Tibial artery (tissue), 4 donors: ENCODE measurements at regions not wholly inside any gene's neighbourhood (a gene's known extent, or its start where the extent isn't known, plus 50 kb on each side); places are given as distances from the start of the nearest gene placed in this dataset.
A peak's percentile ranks its signal among the peaks of the same experiment; 100 is the strongest.

ENCODE experiments used
- DNase-seq, 2 donors: peaks; one replicate each; pipeline ENCODE4 v3.0.0-alpha.2; 2019
- H3K27ac ChIP-seq, 2 donors: fragments of 200-600 bp; sonication (generic) in 1 of 2; 1 replicate in 1 of 2; 2 replicates in 1 of 2; pipeline ENCODE4 v1.5.1; 2018 to 2019; ENCODE audit warnings: mild to moderate bottlenecking in 1 of 2
- H3K27me3 ChIP-seq, 2 donors: fragments of 200-600 bp; sonication (generic) in 1 of 2; one replicate each; pipeline versions ENCODE4 v1.5.1 to v1.6.0; 2016 to 2019
- H3K36me3 ChIP-seq, 3 donors: fragments of 200-600 bp; sonication (generic) in 2 of 3; one replicate each; pipeline ENCODE4 v1.5.1; 2016 to 2019; ENCODE audit warnings: mild to moderate bottlenecking in 2 of 3
- H3K4me1 ChIP-seq, 4 donors: fragments of 200-600 bp; sonication (generic) in 2 of 4; 1 replicate in 3 of 4; 2 replicates in 1 of 4; pipeline ENCODE4 v1.5.1; 2016 to 2019
- H3K4me3 ChIP-seq, 2 donors: fragments of 200-600 bp; sonication (generic) in 1 of 2; 1 replicate in 1 of 2; 2 replicates in 1 of 2; pipeline ENCODE4 v1.5.1; 2018 to 2019; ENCODE audit warnings: mild to moderate bottlenecking in 2 of 2
- H3K9me3 ChIP-seq, 3 donors: fragments of 200-600 bp; sonication (generic) in 1 of 3; one replicate each; pipeline ENCODE4 v1.5.1; 2016 to 2019
- CTCF ChIP-seq, 2 experiments: fragments of 200-600 bp in 1 of 2; fragments of 450-650 bp in 1 of 2; IDR thresholded peaks; one replicate each; pipeline ENCODE4 v1.5.1; 2017 to 2019; ENCODE audit warnings: antibody characterized with exemption in 2 of 2, mild to moderate bottlenecking in 1 of 2, moderate library complexity in 1 of 2
- intact Hi-C: fragments of 100-400 bp; cut with DNase I; formaldehyde crosslinking; loops from one replicate; pipeline ENCODE4 v1.15.0; 2023; ENCODE audit warnings: low total_unique reads

- Histone ChIP-seq H3K4me1 (no peaks in the 10 kb centered on the region), H3K27ac (no peak overlapping the region), H3K36me3 (no peaks in the 10 kb centered on the region), H3K4me3 (no peak overlapping the region), H3K9me3 (no peaks in the 10 kb centered on the region), H3K27me3 (no peaks in the 10 kb centered on the region)
- no peak for DNase-seq
- intact Hi-C loops = no loop called here
- TF ChIP-seq CTCF (IDR thresholded peaks at IDR 0.05) = no peak
Observed at GRCh38 chr3:151992326-151993041, 119.0 kb downstream of the SUCNR1 start.

GRCh38 chr3:151995091-151995490, 121.6 kb downstream of the SUCNR1 start:
- Histone ChIP-seq H3K27me3 (no peaks in the 10 kb centered on the region), H3K9me3 (no peaks in the 10 kb centered on the region), H3K4me3 (no peak overlapping the region), H3K4me1 (no peaks in the 10 kb centered on the region), H3K36me3 (no peaks in the 10 kb centered on the region), H3K27ac (no peak overlapping the region)
- no peak for DNase-seq
- no peak for TF ChIP-seq CTCF (IDR thresholded peaks at IDR 0.05)
- intact Hi-C loops = no loop called here

- H3K9me3 ChIP-seq = no peaks in the 10 kb centered on the region
- no peak overlapping the region for H3K27ac ChIP-seq
- no peaks in the 10 kb centered on the region for H3K36me3 ChIP-seq
- no peak overlapping the region for H3K4me3 ChIP-seq
- TF ChIP-seq CTCF (IDR thresholded peaks at IDR 0.05) = no peak
- no peaks in the 10 kb centered on the region for H3K27me3 ChIP-seq
- intact Hi-C loops = no loop called here
- H3K4me1 ChIP-seq = no peaks in the 10 kb centered on the region
- DNase-seq = no peak
Observed at GRCh38 chr3:151998744-151999143, 125.3 kb downstream of the SUCNR1 start.

- Histone ChIP-seq H3K4me3 (no peak overlapping the region), H3K36me3 (no peaks in the 10 kb centered on the region), H3K9me3 (no peaks in the 10 kb centered on the region), H3K4me1 (no peaks in the 10 kb centered on the region), H3K27ac (no peak overlapping the region), H3K27me3 (no peaks in the 10 kb centered on the region)
- no peak for TF ChIP-seq CTCF (IDR thresholded peaks at IDR 0.05)
- intact Hi-C loops = loop anchor here (5.0 kb wide), 1 partner anchor 1692 kb away; no protein-coding TSS in a partner anchor
- DNase-seq = no peak
Observed at GRCh38 chr3:151999936-152000335, 126.5 kb downstream of the SUCNR1 start.

GRCh38 chr3:152011812-152012735, 138.6 kb downstream of the SUCNR1 start:
- Histone ChIP-seq H3K4me1 (peaks cover 0 to 19% (median 6%) of the 10 kb centered on the region in 4 donors), H3K27ac (peak overlapping the region in 1 of 2 donors; percentile 37), H3K9me3 (no peaks in the 10 kb centered on the region), H3K27me3 (no peaks in the 10 kb centered on the region), H3K36me3 (no peaks in the 10 kb centered on the region), H3K4me3 (no peak overlapping the region)
- intact Hi-C loops = no loop called here
- TF ChIP-seq CTCF (IDR thresholded peaks at IDR 0.05) = no peak
- DNase-seq = no peak
